ENCODE measurements at regions not wholly inside any gene's neighbourhood (a gene's known extent, or its start where the extent isn't known, plus 50 kb on each side); places are given as distances from the start of the nearest gene placed in this dataset.

GRCh38 chr12:125512541-125513298 is 447.5 kb downstream of the AACS start:
- TF ChIP-seq CTCF (conservative IDR thresholded peaks at IDR 0.05 in 1 of 2, IDR thresholded peaks at IDR 0.05 in 1 of 2; ENCODE audit: extremely low read depth in 1 of 2, insufficient read depth in 1 of 2, low read depth in 1 of 2, low read length in 2 of 2) (no peak), EZH2 (IDR thresholded peaks at IDR 0.05; ENCODE audit: borderline replicate concordance, low read length) (no peak)

Data from mammary epithelial cell (primary cell).